A549 (cell line): ENCODE measurements at regions not wholly inside any gene's neighbourhood (a gene's known extent, or its start where the extent isn't known, plus 50 kb on each side); places are given as distances from the start of the nearest gene placed in this dataset.

Source experiments
- ATAC-seq, 2 experiments: fragments of 200-7000 bp in 1 of 2; fragments of >200 bp in 1 of 2; cut with Nextera tagmentation in 1 of 2; cut with Tn5 transposase in 1 of 2; 3 replicates each; pipeline versions ENCODE4 v1.8.0 to v1.9.1; 2018 to 2020; ENCODE audit warnings: mild to moderate bottlenecking in 1 of 2, moderate library complexity in 1 of 2
- CTCF ChIA-PET: fragments of 300-600 bp; sonication (Branson Sonifier 250); formaldehyde crosslinking; extraction: SDS; loops from one replicate; lab custom pipeline; 2021; ENCODE audit warnings: antibody characterized with exemption, inconsistent platforms; lab: Yijun Ruan, JAX
- POLR2A ChIA-PET: fragments of 350-600 bp; formaldehyde crosslinking; extraction: SDS; loops from one replicate; lab custom pipeline; 2021; ENCODE audit warnings: antibody characterized with exemption, inconsistent platforms; lab: Yijun Ruan, JAX
- DNase-seq, 2 experiments: peaks; one replicate each; pipeline versions ENCODE4 v3.0.0 to v3.0.0-alpha.2; 2011 to 2016; ENCODE audit warnings: low read depth in 1 of 2, low spot score in 1 of 2
- FAIRE-seq: peaks from 2 replicates; lab custom pipeline; 2011; peaks lifted over from hg19 to GRCh38; lab: Jason Lieb, UNC
- H3K27ac ChIP-seq, 2 experiments: fragments of >200 bp; sonication (Bioruptor Twin); formaldehyde crosslinking; 3 replicates each; pipeline ENCODE4 v1.5.1; 2016 to 2017
- H3K4me1 ChIP-seq: fragments of >200 bp; sonication (Bioruptor Twin); formaldehyde crosslinking; 3 replicates; pipeline ENCODE4 v1.6.1; 2016
- H3K4me2 ChIP-seq: fragments of >200 bp; sonication (Bioruptor Twin); formaldehyde crosslinking; 3 replicates; pipeline ENCODE4 v1.6.1; 2016
- H3K4me3 ChIP-seq: fragments of >200 bp; sonication (Bioruptor Twin); formaldehyde crosslinking; 3 replicates; pipeline ENCODE4 v1.5.1; 2016
- H3K9me3 ChIP-seq: fragments of >200 bp; sonication (Bioruptor Twin); formaldehyde crosslinking; 3 replicates; pipeline ENCODE4 v1.6.1; 2016
- CBX8 ChIP-seq: fragments of 200-600 bp; sonication (generic); IDR thresholded peaks from 2 replicates; pipeline ENCODE4 v1.6.1; 2016
- CHD2 ChIP-seq: fragments of 150-350 bp; IDR thresholded peaks from 2 replicates; pipeline ENCODE4 v1.6.1; 2014; ENCODE audit warnings: low read length; ENCODE audit not compliant: partially characterized antibody
- CHD4 ChIP-seq: fragments of 200-600 bp; sonication (generic); IDR thresholded peaks from 2 replicates; pipeline ENCODE4 v1.6.1; 2016; ENCODE audit warnings: antibody characterized with exemption, mild to moderate bottlenecking, borderline replicate concordance
- EP300 ChIP-seq, 2 experiments: fragments of >200 bp; sonication (Bioruptor Twin); formaldehyde crosslinking; IDR thresholded peaks; 2 replicates in 1 of 2; 3 replicates in 1 of 2; pipeline ENCODE4 v1.6.1; 2016 to 2017
- FOSL2 ChIP-seq, 2 experiments: fragments of 450-650 bp in 1 of 2; fragments of >200 bp in 1 of 2; sonication (Bioruptor Twin) in 1 of 2; formaldehyde crosslinking; IDR thresholded peaks; 2 replicates each; pipeline versions ENCODE4 v1.5.0 to v1.6.1; 2016 to 2020; ENCODE audit warnings: mild to moderate bottlenecking in 1 of 2, moderate library complexity in 1 of 2
- HDAC2 ChIP-seq: fragments of 200-600 bp; sonication (generic); IDR thresholded peaks from 2 replicates; pipeline ENCODE4 v1.6.1; 2016
- KDM5A ChIP-seq: fragments of 200-600 bp; sonication (generic); IDR thresholded peaks from 2 replicates; pipeline ENCODE4 v1.6.1; 2016; ENCODE audit warnings: antibody characterized with exemption, mild to moderate bottlenecking
- MAZ ChIP-seq: fragments of 150-350 bp; IDR thresholded peaks from 2 replicates; pipeline ENCODE4 v1.6.1; 2014; ENCODE audit warnings: antibody characterized with exemption, low read depth, low read length, borderline replicate concordance
- NFE2L2 ChIP-seq: fragments of 150-350 bp; conservative IDR thresholded peaks from 2 replicates; pipeline ENCODE4 v1.6.1; 2014; ENCODE audit warnings: low read length
- NR3C1 ChIP-seq: fragments of >200 bp; sonication (Bioruptor Twin); formaldehyde crosslinking; IDR thresholded peaks from 3 replicates; pipeline ENCODE4 v1.6.1; 2017
- PHF8 ChIP-seq: fragments of 200-600 bp; sonication (generic); IDR thresholded peaks from 2 replicates; pipeline ENCODE4 v1.6.1; 2016; ENCODE audit warnings: low read depth, mild to moderate bottlenecking, antibody characterized with exemption, moderate library complexity, borderline replicate concordance
- RAD21 ChIP-seq, 2 experiments: fragments of >200 bp in 1 of 2; sonication (Bioruptor Twin) in 1 of 2; formaldehyde crosslinking in 1 of 2; IDR thresholded peaks in 1 of 2; conservative IDR thresholded peaks in 1 of 2; 2 replicates in 1 of 2; 3 replicates in 1 of 2; pipeline ENCODE4 v1.6.1; 2012 to 2018; ENCODE audit warnings: inconsistent platforms in 1 of 2
- RCOR1 ChIP-seq: fragments of 150-350 bp; IDR thresholded peaks from 2 replicates; pipeline ENCODE4 v1.6.1; 2014; ENCODE audit warnings: antibody characterized with exemption, low read length, low read depth
- RFX5 ChIP-seq: fragments of 450-650 bp; IDR thresholded peaks from 2 replicates; pipeline ENCODE4 v1.7.1; 2014; ENCODE audit warnings: antibody characterized with exemption, mild to moderate bottlenecking, moderate library complexity
- RNF2 ChIP-seq: fragments of 200-600 bp; sonication (generic); IDR thresholded peaks from 2 replicates; pipeline ENCODE4 v1.6.1; 2016; ENCODE audit warnings: low read depth, mild to moderate bottlenecking, antibody characterized with exemption, moderate library complexity, borderline replicate concordance
- SMC3 ChIP-seq: fragments of >200 bp; sonication (Bioruptor Twin); formaldehyde crosslinking; IDR thresholded peaks from 3 replicates; pipeline ENCODE4 v1.6.1; 2018; ENCODE audit warnings: inconsistent platforms
- SREBF2 ChIP-seq: fragments of 450-650 bp; IDR thresholded peaks from 2 replicates; pipeline ENCODE4 v1.6.1; 2014; ENCODE audit warnings: mild to moderate bottlenecking, moderate library complexity
- TP53 ChIP-seq: fragments of 250-450 bp; sonication (Bioruptor Pico); IDR thresholded peaks from 2 replicates; pipeline ENCODE4 v1.5.0; 2021; ENCODE audit warnings: mild to moderate bottlenecking, moderate library complexity
- ZC3H11A ChIP-seq: fragments of 450-650 bp; IDR thresholded peaks from 2 replicates; pipeline ENCODE4 v1.6.1; 2014; ENCODE audit warnings: antibody characterized with exemption, mild to moderate bottlenecking
- ZNF302 ChIP-seq: fragments of 250-450 bp; sonication (Bioruptor Pico); IDR thresholded peaks from 2 replicates; pipeline ENCODE4 v1.9.0; 2021; ENCODE audit warnings: inconsistent platforms, mild to moderate bottlenecking, moderate library complexity
- WGBS: methylation state at CpG from one replicate; pipeline ENCODE4 v1.1.6; 2017; ENCODE audit errors: missing lambda C conversion rate; 5-methylcytosine and 5-hydroxymethylcytosine counted together
- TF ChIP-seq, protein P1 (sequence below): fragments of 250-450 bp; sonication (Bioruptor Pico); IDR thresholded peaks from 2 replicates; pipeline ENCODE4 v1.5.0; 2020; ENCODE audit warnings: low read depth, mild to moderate bottlenecking, moderate library complexity
- TF ChIP-seq, protein P2 (sequence below): IDR thresholded peaks from 2 replicates; pipeline ENCODE4 v1.6.1; 2012; ENCODE audit warnings: low read depth, borderline replicate concordance
- TF ChIP-seq, protein P3 (sequence below): fragments of >200 bp; sonication (Bioruptor Twin); formaldehyde crosslinking; IDR thresholded peaks from 3 replicates; pipeline ENCODE4 v1.5.1; 2016
- TF ChIP-seq, protein P4 (sequence below): fragments of 450-650 bp; IDR thresholded peaks from 2 replicates; pipeline ENCODE4 v1.6.1; 2014; ENCODE audit warnings: antibody characterized with exemption
- TF ChIP-seq, protein P5 (sequence below): fragments of 150-350 bp; IDR thresholded peaks from 2 replicates; pipeline ENCODE4 v1.6.1; 2014; ENCODE audit warnings: low read depth, mild to moderate bottlenecking, low read length

DNA sequence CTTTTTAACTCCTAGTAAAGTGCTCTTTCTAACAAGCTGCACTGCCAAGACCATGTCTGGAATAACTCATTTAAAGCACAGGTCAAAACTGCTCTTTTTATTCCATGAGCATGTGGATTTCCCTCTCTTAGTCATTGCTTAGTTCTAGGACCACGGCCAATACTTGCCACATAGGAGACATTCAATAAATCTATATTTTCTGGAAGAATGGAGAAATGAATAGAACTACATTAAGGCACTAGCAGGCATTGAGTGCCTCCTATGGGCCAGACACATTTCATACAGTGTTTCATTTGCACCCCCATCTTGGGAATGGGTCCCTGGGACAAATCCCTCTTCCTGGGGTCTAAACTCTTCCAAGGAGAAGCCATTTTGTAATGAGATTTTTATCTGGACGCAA lies 552.8 kb upstream of the CITED2 start:
- Histone ChIP-seq H3K4me3 (no peak overlapping the region), H3K9me3 (no peaks in the 10 kb centered on the region), H3K4me1 (no peaks in the 10 kb centered on the region), H3K27ac (no peak overlapping the region), H3K4me2 (no peak overlapping the region)
- ChIA-PET CTCF (no interaction called here), POLR2A (no interaction called here)
- 63% methylated on average over 2 of the region's 2 CpGs for WGBS
- TF ChIP-seq, protein P1, sequence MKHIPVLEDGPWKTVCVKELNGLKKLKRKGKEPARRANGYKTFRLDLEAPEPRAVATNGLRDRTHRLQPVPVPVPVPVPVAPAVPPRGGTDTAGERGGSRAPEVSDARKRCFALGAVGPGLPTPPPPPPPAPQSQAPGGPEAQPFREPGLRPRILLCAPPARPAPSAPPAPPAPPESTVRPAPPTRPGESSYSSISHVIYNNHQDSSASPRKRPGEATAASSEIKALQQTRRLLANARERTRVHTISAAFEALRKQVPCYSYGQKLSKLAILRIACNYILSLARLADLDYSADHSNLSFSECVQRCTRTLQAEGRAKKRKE: no peak
- peak in 1 of 2 experiments; percentile 11; a peak in 1 of 5 replicates for TF ChIP-seq RAD21 (conservative IDR thresholded peaks at IDR 0.05 in 1 of 2, IDR thresholded peaks at IDR 0.05 in 1 of 2)
- peak in 1 of 2 experiments; percentile 4 for DNase-seq
- no peak for ATAC-seq
- no peak for FAIRE-seq

DNA sequence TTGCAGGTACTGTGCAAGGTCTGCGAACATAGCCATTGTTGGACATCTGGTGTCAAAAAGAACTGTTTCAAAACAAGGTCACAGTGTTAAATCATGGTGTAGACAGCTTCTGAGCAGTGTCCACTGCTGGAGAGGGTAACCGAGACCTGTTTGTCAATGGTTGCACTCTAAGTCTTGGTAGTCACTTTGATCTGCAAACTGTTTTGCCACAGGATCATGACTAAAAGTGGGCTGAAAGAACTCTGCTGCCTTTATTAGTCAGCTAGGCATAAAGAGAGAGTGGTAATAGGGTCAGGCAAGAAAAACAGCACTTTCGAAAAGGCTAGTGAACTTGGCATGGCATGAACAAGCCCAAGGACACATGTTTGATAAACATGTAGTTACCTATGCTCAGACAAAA lies 552.3 kb upstream of the CITED2 start:
- 70% methylated on average over 3 of the region's 3 CpGs for WGBS
- no peak overlapping the region for H3K4me2 ChIP-seq

DNA sequence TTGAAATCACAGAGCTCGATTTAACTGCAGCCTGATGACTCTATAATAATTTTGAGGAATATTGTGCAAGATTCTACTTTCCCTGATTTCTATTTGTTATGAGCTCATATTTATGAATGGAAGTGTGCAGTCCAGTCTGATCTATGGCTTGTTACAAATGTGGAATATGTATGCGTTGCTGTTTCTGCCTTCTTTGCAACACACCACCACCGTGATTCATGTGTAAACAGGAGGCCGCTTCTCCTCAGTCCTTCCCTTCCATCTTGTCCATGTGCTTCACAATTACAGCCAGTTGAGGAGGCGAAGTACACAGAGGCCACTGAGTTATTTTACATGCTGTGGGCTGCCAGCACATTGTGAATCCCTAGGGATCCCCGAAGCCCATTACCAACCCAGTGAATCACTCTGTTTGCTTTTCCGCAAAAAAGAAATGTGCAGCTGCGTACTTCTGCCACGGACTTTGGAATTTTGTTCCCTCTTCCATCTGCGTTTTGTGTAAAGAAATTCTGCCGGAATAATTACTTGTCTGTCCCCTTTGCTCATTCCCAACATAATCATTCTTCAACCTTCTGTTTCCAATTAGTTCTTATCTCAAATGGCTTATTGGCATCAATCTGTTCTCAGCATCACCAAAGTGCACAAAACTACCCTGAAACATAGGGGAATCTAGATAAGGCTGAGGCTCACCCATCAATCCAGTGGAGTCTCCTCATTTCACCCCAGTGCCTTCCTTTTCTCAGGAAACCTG lies 551.6 kb upstream of the CITED2 start:
- no peak for FAIRE-seq
- Histone ChIP-seq H3K4me1 (no peaks in the 10 kb centered on the region), H3K27ac (no peak overlapping the region), H3K9me3 (no peaks in the 10 kb centered on the region), H3K4me3 (no peak overlapping the region), H3K4me2 (no peak overlapping the region)
- 68% methylated on average over 11 of the region's 11 CpGs for WGBS
- TF ChIP-seq, protein P2, sequence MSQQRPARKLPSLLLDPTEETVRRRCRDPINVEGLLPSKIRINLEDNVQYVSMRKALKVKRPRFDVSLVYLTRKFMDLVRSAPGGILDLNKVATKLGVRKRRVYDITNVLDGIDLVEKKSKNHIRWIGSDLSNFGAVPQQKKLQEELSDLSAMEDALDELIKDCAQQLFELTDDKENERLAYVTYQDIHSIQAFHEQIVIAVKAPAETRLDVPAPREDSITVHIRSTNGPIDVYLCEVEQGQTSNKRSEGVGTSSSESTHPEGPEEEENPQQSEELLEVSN: no peak
- TF ChIP-seq HDAC2 (no peak), FOSL2 (IDR thresholded peaks at IDR 0.05) (no peak), FOSL2 (CRISPR knock-in tag; IDR thresholded peaks at IDR 0.05) (no peak), NFE2L2 (no peak), EP300 (IDR thresholded peaks at IDR 0.05) (no peak), SMC3 (no peak)
- no peak for ATAC-seq
- DNase-seq: peak in 1 of 2 experiments; percentile 1
- ChIA-PET CTCF (no interaction called here), POLR2A (no interaction called here)

More for the DNA sequence above, 552.3 kb upstream of the CITED2 start:
- CTCF ChIA-PET: no interaction called here
- Histone ChIP-seq H3K4me3 (no peak overlapping the region), H3K4me1 (no peaks in the 10 kb centered on the region), H3K27ac (no peak overlapping the region), H3K9me3 (no peaks in the 10 kb centered on the region)
- POLR2A ChIA-PET: no interaction called here
- DNase-seq (no peak), ATAC-seq (no peak), FAIRE-seq (no peak)
- TF ChIP-seq RCOR1: no peak
- TF ChIP-seq, protein P3, sequence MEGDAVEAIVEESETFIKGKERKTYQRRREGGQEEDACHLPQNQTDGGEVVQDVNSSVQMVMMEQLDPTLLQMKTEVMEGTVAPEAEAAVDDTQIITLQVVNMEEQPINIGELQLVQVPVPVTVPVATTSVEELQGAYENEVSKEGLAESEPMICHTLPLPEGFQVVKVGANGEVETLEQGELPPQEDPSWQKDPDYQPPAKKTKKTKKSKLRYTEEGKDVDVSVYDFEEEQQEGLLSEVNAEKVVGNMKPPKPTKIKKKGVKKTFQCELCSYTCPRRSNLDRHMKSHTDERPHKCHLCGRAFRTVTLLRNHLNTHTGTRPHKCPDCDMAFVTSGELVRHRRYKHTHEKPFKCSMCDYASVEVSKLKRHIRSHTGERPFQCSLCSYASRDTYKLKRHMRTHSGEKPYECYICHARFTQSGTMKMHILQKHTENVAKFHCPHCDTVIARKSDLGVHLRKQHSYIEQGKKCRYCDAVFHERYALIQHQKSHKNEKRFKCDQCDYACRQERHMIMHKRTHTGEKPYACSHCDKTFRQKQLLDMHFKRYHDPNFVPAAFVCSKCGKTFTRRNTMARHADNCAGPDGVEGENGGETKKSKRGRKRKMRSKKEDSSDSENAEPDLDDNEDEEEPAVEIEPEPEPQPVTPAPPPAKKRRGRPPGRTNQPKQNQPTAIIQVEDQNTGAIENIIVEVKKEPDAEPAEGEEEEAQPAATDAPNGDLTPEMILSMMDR: no peak
- TF ChIP-seq, protein P4, sequence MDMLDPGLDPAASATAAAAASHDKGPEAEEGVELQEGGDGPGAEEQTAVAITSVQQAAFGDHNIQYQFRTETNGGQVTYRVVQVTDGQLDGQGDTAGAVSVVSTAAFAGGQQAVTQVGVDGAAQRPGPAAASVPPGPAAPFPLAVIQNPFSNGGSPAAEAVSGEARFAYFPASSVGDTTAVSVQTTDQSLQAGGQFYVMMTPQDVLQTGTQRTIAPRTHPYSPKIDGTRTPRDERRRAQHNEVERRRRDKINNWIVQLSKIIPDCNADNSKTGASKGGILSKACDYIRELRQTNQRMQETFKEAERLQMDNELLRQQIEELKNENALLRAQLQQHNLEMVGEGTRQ: no peak
- TF ChIP-seq CBX8: no peak
- TF ChIP-seq, protein P1: no peak
- no peak for TF ChIP-seq MAZ
- no peak for TF ChIP-seq RFX5
- TF ChIP-seq TP53: no peak
- TF ChIP-seq ZC3H11A: no peak
- TF ChIP-seq NR3C1: no peak
- no peak for TF ChIP-seq KDM5A
- no peak for TF ChIP-seq RNF2
- TF ChIP-seq CHD2: no peak
- TF ChIP-seq CHD4: no peak
- no peak for TF ChIP-seq ZNF302 (CRISPR knock-in tag)
- no peak for TF ChIP-seq NFE2L2
- TF ChIP-seq PHF8: no peak
- TF ChIP-seq, protein P5, sequence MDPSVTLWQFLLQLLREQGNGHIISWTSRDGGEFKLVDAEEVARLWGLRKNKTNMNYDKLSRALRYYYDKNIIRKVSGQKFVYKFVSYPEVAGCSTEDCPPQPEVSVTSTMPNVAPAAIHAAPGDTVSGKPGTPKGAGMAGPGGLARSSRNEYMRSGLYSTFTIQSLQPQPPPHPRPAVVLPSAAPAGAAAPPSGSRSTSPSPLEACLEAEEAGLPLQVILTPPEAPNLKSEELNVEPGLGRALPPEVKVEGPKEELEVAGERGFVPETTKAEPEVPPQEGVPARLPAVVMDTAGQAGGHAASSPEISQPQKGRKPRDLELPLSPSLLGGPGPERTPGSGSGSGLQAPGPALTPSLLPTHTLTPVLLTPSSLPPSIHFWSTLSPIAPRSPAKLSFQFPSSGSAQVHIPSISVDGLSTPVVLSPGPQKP: no peak
- TF ChIP-seq SREBF2: no peak
